ENCODE measurements at regions not wholly inside any gene's neighbourhood (a gene's known extent, or its start where the extent isn't known, plus 50 kb on each side); places are given as distances from the start of the nearest gene placed in this dataset.

- H2AK5ac ChIP-seq (ENCODE audit: low read depth, low read length) = no peak overlapping the region
- no peak overlapping the region for H4K5ac ChIP-seq (ENCODE audit: insufficient read length, low read depth, low read length)
- H4K8ac ChIP-seq (ENCODE audit: extremely low read depth, insufficient read depth, low read length) = no peak overlapping the region
- H3K9me3 ChIP-seq (ENCODE audit: insufficient read depth in 2 of 2, low read depth in 1 of 2, low read length in 1 of 2) = no peaks in the 10 kb centered on the region
- H2BK120ac ChIP-seq (replicated peaks; ENCODE audit: low read depth, low read length) = no peak overlapping the region
- no peak overlapping the region for H3K4me3 ChIP-seq (ENCODE audit: extremely low read depth in 1 of 4, insufficient read depth in 2 of 4, low read depth in 3 of 4, low read length in 4 of 4)
- no peak overlapping the region for H3K14ac ChIP-seq (ENCODE audit: insufficient read length)
- no peak overlapping the region for H3K56ac ChIP-seq (replicated peaks; ENCODE audit: insufficient read length, low read depth, low read length)
- peaks cover 0 to 2% (median 0%) of the 10 kb centered on the region in 4 experiments; a peak in 1 of 7 replicates for H3K27me3 ChIP-seq (replicated peaks in 1 of 4; ENCODE audit: control insufficient read depth in 3 of 4, extremely low read depth in 1 of 4, insufficient read depth in 3 of 4, low read length in 3 of 4)
- H2BK12ac ChIP-seq (ENCODE audit: low read depth, low read length) = no peak overlapping the region
- POLR2A ChIA-PET (ENCODE audit: partially characterized antibody) = no interaction called here
- no peak overlapping the region for H3K27ac ChIP-seq (ENCODE audit: low read depth, low read length)
- FAIRE-seq = no peak
- no peak overlapping the region for H3K23ac ChIP-seq (ENCODE audit: insufficient read length)
- H3K9ac ChIP-seq (replicated peaks in 1 of 4; ENCODE audit: extremely low read depth in 1 of 4, low read depth in 3 of 4, low read length in 3 of 4) = no peak overlapping the region
- CTCF ChIA-PET (ENCODE audit: partially characterized antibody) = no interaction called here
- H2AFZ ChIP-seq (ENCODE audit: low read length) = no peak overlapping the region
- H4K91ac ChIP-seq (replicated peaks; ENCODE audit: insufficient read length, low read length) = no peak overlapping the region
- no peaks in the 10 kb centered on the region for H3K36me3 ChIP-seq (ENCODE audit: control insufficient read depth in 2 of 4, insufficient read depth in 4 of 4, low read length in 3 of 4)
- no peak for TF ChIP-seq POLR2AphosphoS5 (IDR thresholded peaks at IDR 0.05; ENCODE audit: low read depth, low read length)
- no peak for TF ChIP-seq GTF2F1 (IDR thresholded peaks at IDR 0.05; ENCODE audit: borderline replicate concordance, low read depth, low read length)
- TF ChIP-seq FOSL1 (IDR thresholded peaks at IDR 0.05; ENCODE audit: insufficient read depth, low read depth, low read length) = no peak
- TF ChIP-seq KDM4A (IDR thresholded peaks at IDR 0.05; ENCODE audit: low read depth, low read length, severe bottlenecking) = no peak
- no peak for TF ChIP-seq EGR1 (IDR thresholded peaks at IDR 0.05; ENCODE audit: borderline replicate concordance, low read depth, low read length)
- no peak for TF ChIP-seq EP300 (IDR thresholded peaks at IDR 0.05; ENCODE audit: borderline replicate concordance in 1 of 2, low read depth in 2 of 2, low read length in 2 of 2)
- no peak for TF ChIP-seq CHD1 (IDR thresholded peaks at IDR 0.05; ENCODE audit: low read depth, low read length)
- TF ChIP-seq ATF3 (IDR thresholded peaks at IDR 0.05; ENCODE audit: insufficient read depth, low read depth, low read length) = no peak
- no peak for TF ChIP-seq GABPA (IDR thresholded peaks at IDR 0.05; ENCODE audit: borderline replicate concordance, insufficient read depth, low read length)
- TF ChIP-seq SIX5 (IDR thresholded peaks at IDR 0.05; ENCODE audit: low read depth, low read length) = no peak
- no peak for TF ChIP-seq NRF1 (IDR thresholded peaks at IDR 0.05; ENCODE audit: low read depth, low read length)
- TF ChIP-seq HDAC6 (IDR thresholded peaks at IDR 0.05; ENCODE audit: low read depth, low read length) = no peak
- no peak for TF ChIP-seq CTBP2 (IDR thresholded peaks at IDR 0.05; ENCODE audit: borderline replicate concordance, insufficient read depth, insufficient read length, low read length)
- no peak for TF ChIP-seq KDM1A (IDR thresholded peaks at IDR 0.05; ENCODE audit: borderline replicate concordance, low read length)
- H3K4me2 ChIP-seq (ENCODE audit: insufficient read depth in 1 of 2, low read depth in 2 of 2, low read length in 2 of 2) = no peak overlapping the region
- DNase-seq (ENCODE audit: low read depth in 1 of 2, low spot score in 2 of 2) = no peak
- no peak overlapping the region for H2BK5ac ChIP-seq (ENCODE audit: low read depth, low read length)
- H2BK20ac ChIP-seq (ENCODE audit: low read length) = no peak overlapping the region
- no peaks in the 10 kb centered on the region for H3K79me2 ChIP-seq (ENCODE audit: control insufficient read depth in 1 of 2, insufficient read depth in 2 of 2, low read length in 2 of 2)
- no peaks in the 10 kb centered on the region for H3K23me2 ChIP-seq (ENCODE audit: low read depth, low read length)
- 95% methylated on average over 3 of the region's 3 CpGs; no CpG with 5 or more reads in 1 of the 2 experiments for WGBS, 2 experiments (ENCODE audit: extremely low coverage in 1 of 2, insufficient coverage in 1 of 2, insufficient read length in 1 of 2, insufficient replicate concordance in 2 of 2, low coverage in 1 of 2, low lambda C conversion rate in 2 of 2, missing lambda C conversion rate in 1 of 2)
- no peaks in the 10 kb centered on the region for H3K79me1 ChIP-seq (ENCODE audit: low read depth, low read length)
- H3K4me1 ChIP-seq (replicated peaks in 1 of 4; ENCODE audit: control insufficient read depth in 3 of 4, insufficient read depth in 4 of 4, low read length in 3 of 4) = no peaks in the 10 kb centered on the region; a peak in 2 of 7 replicates
- H2BK15ac ChIP-seq (ENCODE audit: low read length) = no peak overlapping the region
- H4K20me1 ChIP-seq (replicated peaks in 1 of 2; ENCODE audit: control insufficient read depth in 1 of 2, insufficient read depth in 2 of 2, low read length in 2 of 2) = no peaks in the 10 kb centered on the region
- no peak overlapping the region for H3K4ac ChIP-seq (replicated peaks; ENCODE audit: insufficient read length, low read depth, low read length)
- no peak overlapping the region for H3K18ac ChIP-seq (ENCODE audit: extremely low read depth, low read length)
These were observed 343.0 kb upstream of the THRB start for GRCh38 chr3:24837601-24838000.

All from H1 (cell line).